Ishikawa (cell line): ENCODE measurements at regions not wholly inside any gene's neighbourhood (a gene's known extent, or its start where the extent isn't known, plus 50 kb on each side); places are given as distances from the start of the nearest gene placed in this dataset.

Source experiments
- CEBPB ChIP-seq: IDR thresholded peaks from 2 replicates; pipeline ENCODE4 v1.6.1; 2012
- EGR1 ChIP-seq: IDR thresholded peaks from 2 replicates; pipeline ENCODE4 v1.6.1; 2012
- EP300 ChIP-seq: IDR thresholded peaks from 2 replicates; pipeline ENCODE4 v1.6.1; 2012; ENCODE audit warnings: borderline replicate concordance
- RAD21 ChIP-seq: IDR thresholded peaks from 2 replicates; pipeline ENCODE4 v1.6.1; 2012; ENCODE audit warnings: low read depth
- TAF1 ChIP-seq: IDR thresholded peaks from 2 replicates; pipeline ENCODE4 v1.6.1; 2012; ENCODE audit warnings: low read depth, mild to moderate bottlenecking
- TCF12 ChIP-seq: IDR thresholded peaks from 2 replicates; pipeline ENCODE4 v1.6.1; 2012; ENCODE audit warnings: low read depth
- TEAD4 ChIP-seq: IDR thresholded peaks from 2 replicates; pipeline ENCODE4 v1.6.1; 2012
- YY1 ChIP-seq: IDR thresholded peaks from 2 replicates; pipeline ENCODE4 v1.6.1; 2012; ENCODE audit warnings: low read depth
- TF ChIP-seq, protein P1 (sequence below): IDR thresholded peaks from 2 replicates; pipeline ENCODE4 v1.6.1; 2012; ENCODE audit warnings: low read depth, mild to moderate bottlenecking
- TF ChIP-seq, protein P2 (sequence below): IDR thresholded peaks from 2 replicates; pipeline ENCODE4 v1.6.1; 2012

DNA sequence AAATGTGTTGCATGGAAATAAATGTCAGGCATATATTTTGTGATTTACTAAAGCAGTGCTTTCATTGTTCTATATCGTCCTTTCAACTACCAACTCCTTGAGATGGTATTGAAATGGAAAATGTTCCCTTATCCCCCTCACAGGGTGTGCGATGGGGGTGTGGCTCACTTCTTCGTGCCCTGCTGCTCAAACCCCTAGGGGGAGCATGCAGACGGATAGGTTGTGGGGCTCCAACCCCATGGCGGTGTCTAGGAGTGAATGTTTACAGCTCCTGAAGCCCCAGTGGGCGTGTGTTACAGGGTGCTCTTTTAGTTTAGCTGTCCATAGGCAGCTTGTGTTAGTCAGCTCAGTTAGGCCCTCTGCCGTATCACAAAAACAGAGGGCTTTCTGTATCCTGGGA, 287.7 kb upstream of the EMCN start:
- TF ChIP-seq, protein P1, sequence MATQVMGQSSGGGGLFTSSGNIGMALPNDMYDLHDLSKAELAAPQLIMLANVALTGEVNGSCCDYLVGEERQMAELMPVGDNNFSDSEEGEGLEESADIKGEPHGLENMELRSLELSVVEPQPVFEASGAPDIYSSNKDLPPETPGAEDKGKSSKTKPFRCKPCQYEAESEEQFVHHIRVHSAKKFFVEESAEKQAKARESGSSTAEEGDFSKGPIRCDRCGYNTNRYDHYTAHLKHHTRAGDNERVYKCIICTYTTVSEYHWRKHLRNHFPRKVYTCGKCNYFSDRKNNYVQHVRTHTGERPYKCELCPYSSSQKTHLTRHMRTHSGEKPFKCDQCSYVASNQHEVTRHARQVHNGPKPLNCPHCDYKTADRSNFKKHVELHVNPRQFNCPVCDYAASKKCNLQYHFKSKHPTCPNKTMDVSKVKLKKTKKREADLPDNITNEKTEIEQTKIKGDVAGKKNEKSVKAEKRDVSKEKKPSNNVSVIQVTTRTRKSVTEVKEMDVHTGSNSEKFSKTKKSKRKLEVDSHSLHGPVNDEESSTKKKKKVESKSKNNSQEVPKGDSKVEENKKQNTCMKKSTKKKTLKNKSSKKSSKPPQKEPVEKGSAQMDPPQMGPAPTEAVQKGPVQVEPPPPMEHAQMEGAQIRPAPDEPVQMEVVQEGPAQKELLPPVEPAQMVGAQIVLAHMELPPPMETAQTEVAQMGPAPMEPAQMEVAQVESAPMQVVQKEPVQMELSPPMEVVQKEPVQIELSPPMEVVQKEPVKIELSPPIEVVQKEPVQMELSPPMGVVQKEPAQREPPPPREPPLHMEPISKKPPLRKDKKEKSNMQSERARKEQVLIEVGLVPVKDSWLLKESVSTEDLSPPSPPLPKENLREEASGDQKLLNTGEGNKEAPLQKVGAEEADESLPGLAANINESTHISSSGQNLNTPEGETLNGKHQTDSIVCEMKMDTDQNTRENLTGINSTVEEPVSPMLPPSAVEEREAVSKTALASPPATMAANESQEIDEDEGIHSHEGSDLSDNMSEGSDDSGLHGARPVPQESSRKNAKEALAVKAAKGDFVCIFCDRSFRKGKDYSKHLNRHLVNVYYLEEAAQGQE = no peak
- TF ChIP-seq CEBPB (no peak), EP300 (no peak), TCF12 (no peak), YY1 (no peak), TEAD4 (no peak), RAD21 (no peak), TAF1 (no peak), EGR1 (no peak)
- TF ChIP-seq, protein P2, sequence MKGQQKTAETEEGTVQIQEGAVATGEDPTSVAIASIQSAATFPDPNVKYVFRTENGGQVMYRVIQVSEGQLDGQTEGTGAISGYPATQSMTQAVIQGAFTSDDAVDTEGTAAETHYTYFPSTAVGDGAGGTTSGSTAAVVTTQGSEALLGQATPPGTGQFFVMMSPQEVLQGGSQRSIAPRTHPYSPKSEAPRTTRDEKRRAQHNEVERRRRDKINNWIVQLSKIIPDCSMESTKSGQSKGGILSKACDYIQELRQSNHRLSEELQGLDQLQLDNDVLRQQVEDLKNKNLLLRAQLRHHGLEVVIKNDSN = no peak
